ENCODE measurements at regions not wholly inside any gene's neighbourhood (a gene's known extent, or its start where the extent isn't known, plus 50 kb on each side); places are given as distances from the start of the nearest gene placed in this dataset.

- no peak for TF ChIP-seq CTCF (IDR thresholded peaks at IDR 0.05 in 8 of 11, conservative IDR thresholded peaks at IDR 0.05 in 3 of 11)
- TF ChIP-seq POLR2A (IDR thresholded peaks at IDR 0.05): no peak
Measured at GRCh38 chr3:194075088-194075615, 60.8 kb upstream of the HES1 start.
